Renal cortex interstitium (tissue), 11 donors: ENCODE measurements at regions not wholly inside any gene's neighbourhood (a gene's known extent, or its start where the extent isn't known, plus 50 kb on each side); places are given as distances from the start of the nearest gene placed in this dataset.

Source experiments
- DNase-seq, 11 donors: peaks; one replicate each; pipeline ENCODE4 v3.0.0-alpha.2; 2013; ENCODE audit warnings: low read depth in 9 of 11, low spot score in 4 of 11; ENCODE audit errors: extremely low read depth in 1 of 11

DNA sequence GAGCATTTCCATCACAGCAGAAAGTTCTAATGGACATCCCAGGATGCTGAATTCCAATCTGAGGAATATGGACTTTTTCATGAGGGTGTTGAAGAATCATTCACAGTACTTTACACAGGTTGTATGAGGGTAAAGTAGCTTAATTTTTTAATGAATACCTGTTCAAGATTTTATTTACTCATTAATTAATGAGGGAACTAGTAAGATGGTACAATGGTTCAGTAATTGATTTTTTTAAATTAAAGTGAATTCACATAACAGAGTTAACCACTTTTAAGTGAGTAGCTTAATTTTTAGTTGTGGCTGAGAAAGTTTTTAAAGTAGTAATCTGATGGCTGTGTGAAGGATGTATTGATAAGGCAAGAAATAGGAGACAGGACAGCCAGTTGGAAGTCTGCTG is 266.5 kb downstream of the GFRA1 start:
- no peak for DNase-seq

DNA sequence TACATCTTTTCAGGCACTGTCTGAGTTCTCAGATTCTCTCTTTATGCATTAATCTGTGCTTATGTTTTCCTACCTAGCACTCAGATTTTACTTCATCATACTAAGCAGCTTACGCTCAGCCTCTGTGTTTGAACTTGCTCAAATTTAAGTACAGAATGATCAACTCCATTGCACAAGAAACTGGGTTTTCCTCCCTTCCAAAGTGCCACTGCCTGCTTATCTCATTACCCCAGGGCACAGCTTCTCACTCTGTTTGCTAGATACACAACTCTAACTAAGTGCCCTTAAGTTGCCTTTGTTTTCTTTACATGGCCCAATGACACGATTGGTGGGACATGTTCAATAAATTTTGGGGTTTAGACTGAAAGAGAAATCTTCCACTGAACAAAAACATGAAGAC is 267.7 kb downstream of the GFRA1 start:
- DNase-seq = no peak

DNA sequence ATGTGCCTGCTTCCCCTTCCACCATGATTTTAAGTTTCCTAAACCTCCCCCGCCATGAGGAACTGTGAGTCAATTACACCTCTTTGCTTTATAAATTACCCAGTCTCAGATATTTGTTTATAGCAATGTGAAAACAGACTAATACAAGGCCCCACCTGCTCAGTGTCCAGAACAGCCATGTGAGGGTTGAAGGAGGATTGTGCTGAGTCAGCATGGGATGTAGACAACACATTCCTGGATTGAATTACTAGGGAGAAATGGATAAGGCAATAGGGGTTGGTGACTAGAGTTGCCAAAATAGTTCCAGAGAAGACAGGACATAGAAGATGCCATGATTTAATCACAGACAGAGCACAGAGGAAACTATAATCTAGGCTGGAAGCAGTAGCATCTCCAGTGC is 270.3 kb downstream of the GFRA1 start:
- DNase-seq = no peak

DNA sequence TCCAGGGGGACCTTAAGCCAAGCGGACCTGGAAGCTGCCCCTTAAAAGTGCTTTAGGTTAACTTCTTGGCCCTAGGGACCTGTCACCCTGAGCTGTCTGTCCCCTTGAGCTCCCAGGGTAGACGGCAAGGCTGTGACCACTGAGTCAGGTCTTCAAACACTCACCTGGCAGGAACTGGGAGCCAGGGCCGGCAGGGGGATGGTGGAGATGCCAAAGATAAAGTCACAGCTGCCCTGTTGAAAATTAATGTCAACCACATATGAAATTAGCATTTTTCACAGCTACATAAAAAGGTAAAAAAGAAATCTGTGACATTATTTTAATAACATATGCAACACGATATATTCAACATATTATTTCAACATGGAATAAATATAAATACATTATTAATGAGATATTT is 271.0 kb downstream of the GFRA1 start:
- DNase-seq = no peak

DNA sequence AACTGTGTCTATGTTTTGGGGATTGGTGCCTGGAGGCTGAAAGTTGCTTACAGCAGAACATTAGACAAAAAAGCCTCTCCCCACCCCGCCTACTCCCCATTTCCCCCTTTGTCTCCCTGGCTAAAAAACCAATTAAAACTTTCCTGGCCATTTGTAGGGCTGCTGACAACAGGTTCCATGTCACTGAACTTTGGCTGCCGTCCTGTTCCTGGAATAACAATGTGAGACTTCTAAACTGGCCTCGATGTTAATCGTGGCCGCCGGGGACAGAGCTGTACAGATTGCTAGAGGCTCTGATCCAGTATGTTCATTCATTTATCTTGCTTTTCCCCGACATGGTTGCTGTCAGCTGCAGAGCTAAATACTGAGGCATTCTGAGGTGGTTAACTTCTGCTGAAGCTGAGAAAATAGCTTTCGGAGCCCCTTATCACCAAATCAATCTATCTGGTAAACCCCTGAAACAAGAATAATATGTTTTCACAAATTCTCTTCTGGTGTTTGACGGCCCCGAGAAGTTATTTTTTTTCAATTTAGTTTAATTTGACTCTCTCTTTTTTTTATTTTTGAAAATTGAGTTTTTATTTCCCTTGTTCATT is 271.6 kb downstream of the GFRA1 start:
- DNase-seq = peak in 6 of 11 donors; percentile 27 to 45 (median 36)

DNA sequence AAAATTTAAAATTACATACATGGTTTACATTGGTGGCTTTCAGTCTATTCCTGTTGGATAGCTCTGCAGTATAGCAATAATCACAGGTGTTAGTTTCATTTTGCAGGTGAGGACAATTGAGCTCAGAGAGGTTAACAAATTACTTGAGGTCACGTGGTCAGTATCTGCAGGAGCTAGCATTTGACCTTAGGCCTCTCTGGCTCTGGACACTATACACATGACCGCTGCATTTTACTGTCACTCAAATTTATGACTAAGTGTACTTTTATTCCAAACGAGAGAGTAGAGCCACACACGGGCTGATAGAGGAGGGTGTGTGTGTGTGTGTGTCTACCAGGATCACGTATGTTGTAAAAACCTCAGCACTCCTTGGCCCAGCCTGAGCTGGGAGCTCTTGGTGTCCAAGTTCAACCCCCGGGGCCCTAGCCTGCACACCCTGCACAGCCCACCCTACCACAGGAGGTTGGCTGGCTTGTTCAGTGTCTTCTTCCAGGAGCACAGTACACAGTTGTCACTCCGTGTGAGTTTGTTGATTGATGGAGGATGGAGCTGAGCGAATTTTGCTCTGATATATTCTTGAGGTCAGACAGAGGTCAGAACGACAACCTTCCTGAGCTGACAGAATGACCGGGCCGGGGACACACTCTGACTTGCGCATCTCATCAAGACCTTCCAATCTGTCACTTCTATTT is 272.7 kb downstream of the GFRA1 start:
- no peak for DNase-seq
